NT2/D1 (cell line): ENCODE measurements at regions not wholly inside any gene's neighbourhood (a gene's known extent, or its start where the extent isn't known, plus 50 kb on each side); places are given as distances from the start of the nearest gene placed in this dataset.
A peak's percentile ranks its signal among the peaks of the same experiment; 100 is the strongest.

Experiments
- DNase-seq: peaks from one replicate; pipeline ENCODE4 v3.0.0-alpha.2; 2011; ENCODE audit warnings: low read depth, low spot score
- H3K27me3 ChIP-seq: 2 replicates; pipeline ENCODE4 v1.6.0; 2011; ENCODE audit warnings: mild to moderate bottlenecking; ENCODE audit not compliant: insufficient read length, insufficient read depth
- H3K36me3 ChIP-seq: 2 replicates; pipeline ENCODE4 v1.6.1; 2011; ENCODE audit warnings: mild to moderate bottlenecking, low read length, mixed read lengths; ENCODE audit not compliant: insufficient read depth, insufficient read length
- H3K4me1 ChIP-seq: 2 replicates; pipeline ENCODE4 v1.5.1; 2011; ENCODE audit not compliant: insufficient read depth, insufficient read length
- H3K4me3 ChIP-seq: 2 replicates; pipeline ENCODE4 v1.5.1; 2011; ENCODE audit warnings: low read depth; ENCODE audit not compliant: insufficient read length
- H3K9ac ChIP-seq: 2 replicates; pipeline ENCODE4 v1.6.0; 2011; ENCODE audit warnings: low read depth; ENCODE audit not compliant: insufficient read length
- H3K9me3 ChIP-seq: 2 replicates; pipeline ENCODE4 v1.5.1; 2011; ENCODE audit warnings: mild to moderate bottlenecking, low read length; ENCODE audit not compliant: insufficient read depth
- SUZ12 ChIP-seq: IDR thresholded peaks from 2 replicates; pipeline ENCODE4 v1.6.1; 2011; ENCODE audit not compliant: insufficient read length, insufficient read depth; ENCODE audit errors: extremely low read depth
- YY1 ChIP-seq: IDR thresholded peaks from 2 replicates; pipeline ENCODE4 v1.6.1; 2011; ENCODE audit not compliant: insufficient read length, insufficient read depth
- ZNF274 ChIP-seq: IDR thresholded peaks from 2 replicates; pipeline ENCODE4 v1.6.1; 2011; ENCODE audit warnings: mild to moderate bottlenecking, low read depth, low read length

GRCh38 chr5:51908215-51908614 lies 525.0 kb downstream of the ISL1 start:
- no peak overlapping the region for H3K4me3 ChIP-seq
- no peaks in the 10 kb centered on the region for H3K36me3 ChIP-seq
- no peaks in the 10 kb centered on the region for H3K4me1 ChIP-seq
- H3K27me3 ChIP-seq: no peaks in the 10 kb centered on the region
- TF ChIP-seq ZNF274 (no peak), SUZ12 (no peak), YY1 (no peak)
- no peak for DNase-seq
- H3K9me3 ChIP-seq: no peaks in the 10 kb centered on the region
- no peak overlapping the region for H3K9ac ChIP-seq

- no peak for DNase-seq
- Histone ChIP-seq H3K4me3 (no peak overlapping the region), H3K4me1 (no peaks in the 10 kb centered on the region), H3K9ac (no peak overlapping the region), H3K36me3 (no peaks in the 10 kb centered on the region), H3K27me3 (no peaks in the 10 kb centered on the region), H3K9me3 (peaks cover 15% of the 10 kb centered on the region)
- TF ChIP-seq YY1 (no peak), ZNF274 (no peak), SUZ12 (no peak)
These were observed 561.4 kb downstream of the ISL1 start for GRCh38 chr5:51944500-51945125.

GRCh38 chr5:51958473-51958872 lies 575.2 kb downstream of the ISL1 start:
- Histone ChIP-seq H3K4me1 (no peaks in the 10 kb centered on the region), H3K9me3 (no peaks in the 10 kb centered on the region)

GRCh38 chr5:51960617-51961121 lies 577.4 kb downstream of the ISL1 start:
- no peaks in the 10 kb centered on the region for H3K36me3 ChIP-seq
- H3K9ac ChIP-seq: no peak overlapping the region
- DNase-seq: no peak
- no peaks in the 10 kb centered on the region for H3K9me3 ChIP-seq
- no peaks in the 10 kb centered on the region for H3K27me3 ChIP-seq
- no peak for TF ChIP-seq ZNF274
- no peak for TF ChIP-seq YY1
- TF ChIP-seq SUZ12: no peak
- no peak overlapping the region for H3K4me3 ChIP-seq
- no peaks in the 10 kb centered on the region for H3K4me1 ChIP-seq

More at GRCh38 chr5:51958473-51958872, 575.2 kb downstream of the ISL1 start:
- no peak for DNase-seq
- TF ChIP-seq SUZ12: no peak
- no peak for TF ChIP-seq YY1
- TF ChIP-seq ZNF274: no peak
- H3K4me3 ChIP-seq: no peak overlapping the region
- H3K27me3 ChIP-seq: no peaks in the 10 kb centered on the region
- no peak overlapping the region for H3K9ac ChIP-seq
- H3K36me3 ChIP-seq: no peaks in the 10 kb centered on the region

GRCh38 chr5:51961154-51961562 lies 577.9 kb downstream of the ISL1 start:
- H3K4me1 ChIP-seq: no peaks in the 10 kb centered on the region
- no peak overlapping the region for H3K9ac ChIP-seq
- H3K4me3 ChIP-seq: no peak overlapping the region
- no peaks in the 10 kb centered on the region for H3K27me3 ChIP-seq
- no peaks in the 10 kb centered on the region for H3K9me3 ChIP-seq
- no peak for TF ChIP-seq ZNF274
- TF ChIP-seq YY1: no peak
- TF ChIP-seq SUZ12: no peak
- no peaks in the 10 kb centered on the region for H3K36me3 ChIP-seq
- DNase-seq: no peak

GRCh38 chr5:51968756-51969155 lies 585.5 kb downstream of the ISL1 start:
- no peak overlapping the region for H3K9ac ChIP-seq
- TF ChIP-seq YY1 (no peak), ZNF274 (no peak), SUZ12 (no peak)
- DNase-seq: peak; percentile 11

GRCh38 chr5:51974834-51975233 lies 591.6 kb downstream of the ISL1 start:
- H3K27me3 ChIP-seq: no peaks in the 10 kb centered on the region
- no peaks in the 10 kb centered on the region for H3K4me1 ChIP-seq
- no peak overlapping the region for H3K9ac ChIP-seq
- no peak for TF ChIP-seq YY1
- no peak for TF ChIP-seq ZNF274
- TF ChIP-seq SUZ12: no peak
- DNase-seq: no peak
- no peaks in the 10 kb centered on the region for H3K9me3 ChIP-seq
- no peaks in the 10 kb centered on the region for H3K36me3 ChIP-seq
- H3K4me3 ChIP-seq: no peak overlapping the region

More at GRCh38 chr5:51968756-51969155, 585.5 kb downstream of the ISL1 start:
- H3K9me3 ChIP-seq: no peaks in the 10 kb centered on the region
- H3K27me3 ChIP-seq: no peaks in the 10 kb centered on the region
- H3K36me3 ChIP-seq: no peaks in the 10 kb centered on the region
- H3K4me1 ChIP-seq: no peaks in the 10 kb centered on the region
- H3K4me3 ChIP-seq: no peak overlapping the region
